GM12878 (cell line): ENCODE measurements at regions not wholly inside any gene's neighbourhood (a gene's known extent, or its start where the extent isn't known, plus 50 kb on each side); places are given as distances from the start of the nearest gene placed in this dataset.

Experiments used
- ATAC-seq: fragments of 200-7000 bp; cut with Tn5 transposase; 3 replicates; pipeline ENCODE4 v1.9.1; 2020; ENCODE audit warnings: mild to moderate bottlenecking, moderate library complexity
- BruUV-seq: library from RNA; stranded (reverse); fragments of 400-500 nt; replicated peaks from 2 replicates; lab custom pipeline; 2021; lab: Mats Ljungman, UMichigan
- CTCF ChIA-PET: fragments of 300-600 bp; sonication (Branson Sonifier 250); formaldehyde crosslinking; extraction: SDS; loops from one replicate; lab custom pipeline; 2021; ENCODE audit warnings: inconsistent platforms; lab: Yijun Ruan, JAX
- POLR2A ChIA-PET: fragments of 350-600 bp; formaldehyde crosslinking; extraction: SDS; loops from one replicate; lab custom pipeline; 2021; ENCODE audit warnings: inconsistent platforms; lab: Charles Lee
- RAD21 ChIA-PET: fragments of 300-600 bp; sonication (Branson Sonifier 250); formaldehyde crosslinking; loops from one replicate; lab custom pipeline; 2023; ENCODE audit warnings: antibody characterized with exemption; ENCODE audit not compliant: unreplicated experiment; lab: Charles Lee
- SMC1A ChIA-PET: fragments of 300-600 bp; sonication (Branson Sonifier 250); formaldehyde crosslinking; loops from one replicate; lab custom pipeline; 2023; ENCODE audit not compliant: unreplicated experiment, uncharacterized antibody; lab: Charles Lee
- DNase-seq: peaks from one replicate; pipeline ENCODE4 v3.0.0-alpha.2; 2011; ENCODE audit warnings: low read depth, low spot score
- FAIRE-seq: peaks from 3 replicates; lab custom pipeline; 2011; peaks lifted over from hg19 to GRCh38; lab: Jason Lieb, UNC
- H2AFZ ChIP-seq: 2 replicates; pipeline ENCODE4 v1.6.0; 2011; ENCODE audit warnings: low read depth, low read length, control low read depth; ENCODE audit not compliant: control insufficient read depth
- H3K27ac ChIP-seq: 2 replicates; pipeline ENCODE4 v1.5.1; 2011; ENCODE audit warnings: control low read depth; ENCODE audit not compliant: control insufficient read depth, insufficient read depth
- H3K27me3 ChIP-seq, 2 experiments: replicated peaks in 1 of 2; 2 replicates each; pipeline versions ENCODE4 v1.6.0 to v1.6.1; 2011; ENCODE audit warnings: low read length in 1 of 2; ENCODE audit not compliant: control insufficient read depth in 2 of 2, insufficient read depth in 2 of 2
- H3K36me3 ChIP-seq, 2 experiments: 2 replicates each; pipeline ENCODE4 v1.5.1; 2011; ENCODE audit warnings: low read length in 1 of 2; ENCODE audit not compliant: control insufficient read depth in 2 of 2, insufficient read depth in 2 of 2
- H3K4me1 ChIP-seq: 2 replicates; pipeline ENCODE4 v1.6.1; 2011; ENCODE audit warnings: mild to moderate bottlenecking, low read length, moderate library complexity, mixed read lengths; ENCODE audit not compliant: control insufficient read depth, insufficient read depth
- H3K4me2 ChIP-seq: 2 replicates; pipeline ENCODE4 v1.6.0; 2011; ENCODE audit warnings: control low read depth; ENCODE audit not compliant: control insufficient read depth, insufficient read depth
- H3K4me3 ChIP-seq: fragments of 200-600 bp; sonication (generic); 2 replicates; pipeline ENCODE4 v1.5.1; 2016
- H3K79me2 ChIP-seq: 2 replicates; pipeline ENCODE4 v1.6.0; 2011; ENCODE audit warnings: low read length; ENCODE audit not compliant: control insufficient read depth, insufficient read depth
- H3K9ac ChIP-seq: 2 replicates; pipeline ENCODE4 v1.8.0; 2011; ENCODE audit warnings: low read length, control low read depth, mixed read lengths; ENCODE audit not compliant: control insufficient read depth, insufficient read depth
- H3K9me3 ChIP-seq: replicated peaks from 3 replicates; pipeline ENCODE4 v1.5.1; 2011; ENCODE audit warnings: mild to moderate bottlenecking, low read length; ENCODE audit not compliant: control insufficient read depth, insufficient read depth
- H4K20me1 ChIP-seq: 2 replicates; pipeline ENCODE4 v1.6.0; 2011; ENCODE audit not compliant: control insufficient read depth, insufficient read depth
- BCLAF1 ChIP-seq: fragments of 450-650 bp; IDR thresholded peaks from 2 replicates; pipeline ENCODE4 v1.6.1; 2017; ENCODE audit warnings: antibody characterized with exemption, mild to moderate bottlenecking, moderate library complexity
- E2F8 ChIP-seq: fragments of 450-650 bp; IDR thresholded peaks from 2 replicates; pipeline ENCODE4 v1.6.1; 2018; ENCODE audit warnings: mild to moderate bottlenecking, low read depth, moderate library complexity; ENCODE audit not compliant: partially characterized antibody
- EED ChIP-seq: sonication (generic); IDR thresholded peaks from 2 replicates; pipeline ENCODE4 v1.6.1; 2016; ENCODE audit warnings: antibody characterized with exemption, low read depth
- ETV6 ChIP-seq, 2 experiments: fragments of 450-650 bp in 1 of 2; IDR thresholded peaks in 1 of 2; conservative IDR thresholded peaks in 1 of 2; 2 replicates each; pipeline ENCODE4 v1.6.1; 2014; ENCODE audit warnings: antibody characterized with exemption in 1 of 2, borderline replicate concordance in 1 of 2, low read depth in 1 of 2, mild to moderate bottlenecking in 1 of 2, moderate library complexity in 1 of 2
- JUNB ChIP-seq: IDR thresholded peaks from 2 replicates; pipeline ENCODE4 v1.6.1; 2016; ENCODE audit warnings: antibody characterized with exemption, mild to moderate bottlenecking
- NFYA ChIP-seq: IDR thresholded peaks from 2 replicates; pipeline ENCODE4 v1.6.1; 2011; ENCODE audit warnings: low read depth, mild to moderate bottlenecking, low read length, improper control_type of control experiment, borderline replicate concordance
- NR2C2 ChIP-seq: IDR thresholded peaks from 2 replicates; pipeline ENCODE4 v1.6.1; 2011; ENCODE audit warnings: borderline replicate concordance, low read depth; ENCODE audit not compliant: control insufficient read depth, insufficient read length
- RBBP5 ChIP-seq: fragments of 200-600 bp; sonication (generic); conservative IDR thresholded peaks from 2 replicates; pipeline ENCODE4 v1.6.1; 2016
- SPI1 ChIP-seq: IDR thresholded peaks from 2 replicates; pipeline ENCODE4 v1.6.1; 2011; ENCODE audit warnings: low read depth, mild to moderate bottlenecking, low read length, moderate library complexity, borderline replicate concordance; ENCODE audit not compliant: insufficient read depth
- TCF12 ChIP-seq: IDR thresholded peaks from 2 replicates; pipeline ENCODE4 v1.6.1; 2011; ENCODE audit warnings: low read depth, mild to moderate bottlenecking, low read length
- TCF7 ChIP-seq: IDR thresholded peaks from 2 replicates; pipeline ENCODE4 v1.6.1; 2014; ENCODE audit warnings: antibody characterized with exemption, borderline replicate concordance
- WGBS: methylation state at CpG from one replicate; pipeline ENCODE4 v1.1.6; 2016; ENCODE audit warnings: low lambda C conversion rate; ENCODE audit not compliant: insufficient replicate concordance, insufficient coverage; ENCODE audit errors: missing lambda C conversion rate; 5-methylcytosine and 5-hydroxymethylcytosine counted together
- in situ Hi-C: fragments of 300-500 bp; cut with MboI; formaldehyde crosslinking; loops from 9 replicates; pipeline ENCODE4 v1.14.3; 2018; ENCODE audit warnings: mixed read lengths
- intact Hi-C: fragments of 100-400 bp; cut with micrococcal nuclease; formaldehyde crosslinking; loops from one replicate; pipeline ENCODE4 v1.14.2; 2022; ENCODE audit not compliant: unreplicated experiment
- TF ChIP-seq, protein P1 (sequence below): IDR thresholded peaks from 2 replicates; pipeline ENCODE4 v1.6.1; 2012; ENCODE audit warnings: low read length, inconsistent platforms
- TF ChIP-seq, protein P2 (sequence below): fragments of 450-650 bp; IDR thresholded peaks from 2 replicates; pipeline ENCODE4 v1.6.1; 2017; ENCODE audit warnings: mild to moderate bottlenecking

DNA sequence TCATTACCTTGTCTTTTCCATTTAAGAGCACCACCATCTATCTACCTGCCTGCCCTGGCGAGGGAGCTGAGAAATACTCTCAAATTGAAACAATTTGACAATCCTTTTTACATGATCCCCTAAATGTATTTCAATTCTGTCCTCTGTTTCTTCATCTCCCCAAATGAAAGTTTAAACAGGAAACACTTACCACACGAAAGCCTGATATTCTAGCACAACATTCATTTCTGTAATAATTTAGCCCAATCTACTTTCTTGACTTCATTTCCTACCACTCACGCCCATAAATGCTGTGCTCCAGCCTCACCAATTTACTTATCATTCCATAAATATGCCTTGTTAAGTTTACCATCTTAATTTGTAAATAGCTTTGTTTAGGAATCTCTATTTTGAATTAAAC is 89.8 kb upstream of the MS4A8 start:
- ChIA-PET POLR2A (no interaction called here), SMC1A (interaction anchor here (0.9 to 3.5 kb wide), 6 partner anchors 9 to 247 kb away, joined by 3 to 13 read pairs (median 5); no protein-coding TSS in a partner anchor), RAD21 (interaction anchor here (0.5 kb wide), 1 partner anchor 645 kb away, joined by 5 read pairs; no protein-coding TSS in a partner anchor), CTCF (interaction anchor here (0.8 to 1.6 kb wide), 7 partner anchors 9 to 358 kb away, joined by 3 to 7 read pairs (median 4); no protein-coding TSS in a partner anchor)
- Histone ChIP-seq H3K9ac (no peak overlapping the region), H3K27me3 (no peaks in the 10 kb centered on the region), H3K4me2 (no peak overlapping the region), H3K79me2 (no peaks in the 10 kb centered on the region), H2AFZ (no peak overlapping the region), H3K36me3 (no peaks in the 10 kb centered on the region), H3K27ac (no peak overlapping the region), H3K9me3 (no peaks in the 10 kb centered on the region), H3K4me1 (0 out of 2 replicates have a peak, but pooled peaks cover 5% of the 10 kb centered on the region), H4K20me1 (no peaks in the 10 kb centered on the region), H3K4me3 (no peak overlapping the region)
- in situ Hi-C loops: loop anchor here (10.0 kb wide), 1 partner anchor 245 kb away; no protein-coding TSS in a partner anchor
- intact Hi-C loops: no loop called here
- FAIRE-seq: peak; percentile 64
- ATAC-seq: peak; percentile 34; the same call in 2 of the 3 replicates
- no peak for DNase-seq
- BruUV-seq: no TSS peak
- WGBS: 0% methylated on average over 3 of the region's 3 CpGs
- TF ChIP-seq TCF7: peak; percentile 67; the same call in 1 of the 2 replicates
- TF ChIP-seq NR2C2: no peak
- no peak for TF ChIP-seq BCLAF1
- no peak for TF ChIP-seq EED
- TF ChIP-seq E2F8: no peak
- TF ChIP-seq, protein P1, sequence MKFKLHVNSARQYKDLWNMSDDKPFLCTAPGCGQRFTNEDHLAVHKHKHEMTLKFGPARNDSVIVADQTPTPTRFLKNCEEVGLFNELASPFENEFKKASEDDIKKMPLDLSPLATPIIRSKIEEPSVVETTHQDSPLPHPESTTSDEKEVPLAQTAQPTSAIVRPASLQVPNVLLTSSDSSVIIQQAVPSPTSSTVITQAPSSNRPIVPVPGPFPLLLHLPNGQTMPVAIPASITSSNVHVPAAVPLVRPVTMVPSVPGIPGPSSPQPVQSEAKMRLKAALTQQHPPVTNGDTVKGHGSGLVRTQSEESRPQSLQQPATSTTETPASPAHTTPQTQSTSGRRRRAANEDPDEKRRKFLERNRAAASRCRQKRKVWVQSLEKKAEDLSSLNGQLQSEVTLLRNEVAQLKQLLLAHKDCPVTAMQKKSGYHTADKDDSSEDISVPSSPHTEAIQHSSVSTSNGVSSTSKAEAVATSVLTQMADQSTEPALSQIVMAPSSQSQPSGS: 0 out of 2 replicates have a peak, but pooled peaks have one; percentile 21
- TF ChIP-seq RBBP5: no peak
- peak; percentile 79 for TF ChIP-seq JUNB
- TF ChIP-seq NFYA: no peak
- no peak for TF ChIP-seq SPI1
- no peak for TF ChIP-seq TCF12
- TF ChIP-seq, protein P2, sequence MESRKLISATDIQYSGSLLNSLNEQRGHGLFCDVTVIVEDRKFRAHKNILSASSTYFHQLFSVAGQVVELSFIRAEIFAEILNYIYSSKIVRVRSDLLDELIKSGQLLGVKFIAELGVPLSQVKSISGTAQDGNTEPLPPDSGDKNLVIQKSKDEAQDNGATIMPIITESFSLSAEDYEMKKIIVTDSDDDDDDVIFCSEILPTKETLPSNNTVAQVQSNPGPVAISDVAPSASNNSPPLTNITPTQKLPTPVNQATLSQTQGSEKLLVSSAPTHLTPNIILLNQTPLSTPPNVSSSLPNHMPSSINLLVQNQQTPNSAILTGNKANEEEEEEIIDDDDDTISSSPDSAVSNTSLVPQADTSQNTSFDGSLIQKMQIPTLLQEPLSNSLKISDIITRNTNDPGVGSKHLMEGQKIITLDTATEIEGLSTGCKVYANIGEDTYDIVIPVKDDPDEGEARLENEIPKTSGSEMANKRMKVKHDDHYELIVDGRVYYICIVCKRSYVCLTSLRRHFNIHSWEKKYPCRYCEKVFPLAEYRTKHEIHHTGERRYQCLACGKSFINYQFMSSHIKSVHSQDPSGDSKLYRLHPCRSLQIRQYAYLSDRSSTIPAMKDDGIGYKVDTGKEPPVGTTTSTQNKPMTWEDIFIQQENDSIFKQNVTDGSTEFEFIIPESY: no peak
- TF ChIP-seq ETV6 (conservative IDR thresholded peaks at IDR 0.05 in 1 of 2, IDR thresholded peaks at IDR 0.05 in 1 of 2; ENCODE audit: borderline replicate concordance in 1 of 2, low read depth in 1 of 2): 0 out of 4 replicates have a peak, but pooled peaks of 1 of the 2 experiments have one; percentile 35
